ENCODE measurements at regions not wholly inside any gene's neighbourhood (a gene's known extent, or its start where the extent isn't known, plus 50 kb on each side); places are given as distances from the start of the nearest gene placed in this dataset.

- DNase-seq (no peak), ATAC-seq (ENCODE audit: low read depth) (no peak)
- POLR2A ChIA-PET = no interaction called here
- Mint-ChIP-seq H3K4me1 (peaks cover 3% of the 10 kb centered on the region), H3K27me3 (peaks cover 6% of the 10 kb centered on the region), H3K27ac (no peak overlapping the region), H3K9me3 (no peaks in the 10 kb centered on the region), H3K4me3 (no peak overlapping the region), H3K36me3 (no peaks in the 10 kb centered on the region)
Observed at GRCh38 chr10:78395162-78395561, 361.5 kb downstream of the RPS24 start.

- Mint-ChIP-seq H3K9me3 (no peaks in the 10 kb centered on the region), H3K27me3 (peaks cover 6% of the 10 kb centered on the region), H3K4me3 (no peak overlapping the region), H3K4me1 (peaks cover 3% of the 10 kb centered on the region), H3K36me3 (no peaks in the 10 kb centered on the region), H3K27ac (no peak overlapping the region)
- ATAC-seq (ENCODE audit: low read depth) (no peak), DNase-seq (no peak)
- POLR2A ChIA-PET = no interaction called here
Observed at GRCh38 chr10:78396754-78397153, 363.1 kb downstream of the RPS24 start.

GRCh38 chr10:78397786-78398185, 364.1 kb downstream of the RPS24 start:
- no peaks in the 10 kb centered on the region for H3K9me3 Mint-ChIP-seq
- ATAC-seq (ENCODE audit: low read depth) (no peak), DNase-seq (no peak)
- peaks cover 6% of the 10 kb centered on the region for H3K27me3 Mint-ChIP-seq
- no peaks in the 10 kb centered on the region for H3K36me3 Mint-ChIP-seq
- no peak overlapping the region for H3K4me3 Mint-ChIP-seq
- no peak overlapping the region for H3K27ac Mint-ChIP-seq
- peaks cover 3% of the 10 kb centered on the region for H3K4me1 Mint-ChIP-seq
- POLR2A ChIA-PET = no interaction called here

- Mint-ChIP-seq H3K4me1 (peaks cover 3% of the 10 kb centered on the region), H3K4me3 (no peak overlapping the region), H3K9me3 (no peaks in the 10 kb centered on the region), H3K36me3 (no peaks in the 10 kb centered on the region), H3K27me3 (peaks cover 7% of the 10 kb centered on the region), H3K27ac (no peak overlapping the region)
- DNase-seq = no peak
- POLR2A ChIA-PET = no interaction called here
- no peak for ATAC-seq (ENCODE audit: low read depth)
Observed at GRCh38 chr10:78398382-78398781, 364.7 kb downstream of the RPS24 start.

- H3K4me3 Mint-ChIP-seq = no peak overlapping the region
- ATAC-seq (ENCODE audit: low read depth) = no peak
- H3K27me3 Mint-ChIP-seq = peaks cover 19% of the 10 kb centered on the region
- no peaks in the 10 kb centered on the region for H3K9me3 Mint-ChIP-seq
- peaks cover 5% of the 10 kb centered on the region for H3K4me1 Mint-ChIP-seq
- POLR2A ChIA-PET = no interaction called here
- H3K27ac Mint-ChIP-seq = no peak overlapping the region
- H3K36me3 Mint-ChIP-seq = no peaks in the 10 kb centered on the region
- DNase-seq = no peak
Observed at GRCh38 chr10:78401624-78402367, 368.1 kb downstream of the RPS24 start.

GRCh38 chr10:78402591-78402990, 368.9 kb downstream of the RPS24 start:
- Mint-ChIP-seq H3K27me3 (peaks cover 19% of the 10 kb centered on the region), H3K27ac (no peak overlapping the region), H3K4me3 (no peak overlapping the region), H3K9me3 (no peaks in the 10 kb centered on the region), H3K36me3 (no peaks in the 10 kb centered on the region), H3K4me1 (peaks cover 7% of the 10 kb centered on the region)
- POLR2A ChIA-PET = no interaction called here
- no peak for DNase-seq
- ATAC-seq (ENCODE audit: low read depth) = no peak

- ATAC-seq (ENCODE audit: low read depth) (no peak), DNase-seq (no peak)
- no peak overlapping the region for H3K4me3 Mint-ChIP-seq
Observed at GRCh38 chr10:78403781-78404180, 370.1 kb downstream of the RPS24 start.

GRCh38 chr10:78404296-78404695, 370.6 kb downstream of the RPS24 start:
- H3K27me3 Mint-ChIP-seq = peaks cover 19% of the 10 kb centered on the region
- H3K4me1 Mint-ChIP-seq = peaks cover 7% of the 10 kb centered on the region
- H3K36me3 Mint-ChIP-seq = no peaks in the 10 kb centered on the region
- H3K4me3 Mint-ChIP-seq = no peak overlapping the region
- POLR2A ChIA-PET = no interaction called here
- H3K9me3 Mint-ChIP-seq = no peaks in the 10 kb centered on the region
- H3K27ac Mint-ChIP-seq = no peak overlapping the region
- DNase-seq = no peak
- no peak for ATAC-seq (ENCODE audit: low read depth)

More at GRCh38 chr10:78403781-78404180, 370.1 kb downstream of the RPS24 start:
- no peaks in the 10 kb centered on the region for H3K9me3 Mint-ChIP-seq
- no peak overlapping the region for H3K27ac Mint-ChIP-seq
- no peaks in the 10 kb centered on the region for H3K36me3 Mint-ChIP-seq
- POLR2A ChIA-PET = no interaction called here
- H3K4me1 Mint-ChIP-seq = peaks cover 7% of the 10 kb centered on the region
- peaks cover 19% of the 10 kb centered on the region for H3K27me3 Mint-ChIP-seq

- Mint-ChIP-seq H3K9me3 (no peaks in the 10 kb centered on the region), H3K4me1 (peaks cover 7% of the 10 kb centered on the region), H3K4me3 (no peak overlapping the region), H3K27me3 (peaks cover 19% of the 10 kb centered on the region), H3K36me3 (no peaks in the 10 kb centered on the region), H3K27ac (no peak overlapping the region)
- DNase-seq (no peak), ATAC-seq (ENCODE audit: low read depth) (no peak)
- POLR2A ChIA-PET = no interaction called here
Observed at GRCh38 chr10:78405231-78405630, 371.6 kb downstream of the RPS24 start.

GRCh38 chr10:78405736-78406135, 372.1 kb downstream of the RPS24 start:
- DNase-seq = no peak
- no peak overlapping the region for H3K4me3 Mint-ChIP-seq

GRCh38 chr10:78406648-78407008, 373.0 kb downstream of the RPS24 start:
- Mint-ChIP-seq H3K27ac (no peak overlapping the region), H3K36me3 (no peaks in the 10 kb centered on the region), H3K4me3 (peak overlapping the region; percentile 74), H3K4me1 (peaks cover 7% of the 10 kb centered on the region), H3K9me3 (no peaks in the 10 kb centered on the region), H3K27me3 (peaks cover 19% of the 10 kb centered on the region)
- POLR2A ChIA-PET = interaction anchor here (1.3 kb wide), 1 partner anchor 103 kb away, joined by 3 read pairs; no protein-coding TSS in a partner anchor
- DNase-seq = no peak
- peak; percentile 24 for ATAC-seq (ENCODE audit: low read depth)

More at GRCh38 chr10:78405736-78406135, 372.1 kb downstream of the RPS24 start:
- no peaks in the 10 kb centered on the region for H3K9me3 Mint-ChIP-seq
- H3K4me1 Mint-ChIP-seq = peaks cover 7% of the 10 kb centered on the region
- H3K27me3 Mint-ChIP-seq = peaks cover 19% of the 10 kb centered on the region
- H3K36me3 Mint-ChIP-seq = no peaks in the 10 kb centered on the region
- no peak overlapping the region for H3K27ac Mint-ChIP-seq
- ATAC-seq (ENCODE audit: low read depth) = no peak
- POLR2A ChIA-PET = no interaction called here

GRCh38 chr10:78407009-78407711, 373.5 kb downstream of the RPS24 start:
- no peaks in the 10 kb centered on the region for H3K9me3 Mint-ChIP-seq
- POLR2A ChIA-PET = interaction anchor here (1.3 kb wide), 1 partner anchor 103 kb away, joined by 3 read pairs; no protein-coding TSS in a partner anchor
- H3K4me1 Mint-ChIP-seq = peaks cover 7% of the 10 kb centered on the region
- no peaks in the 10 kb centered on the region for H3K36me3 Mint-ChIP-seq
- ATAC-seq (ENCODE audit: low read depth) (peak; percentile 85), DNase-seq (peak; percentile 65)
- H3K27me3 Mint-ChIP-seq = peaks cover 19% of the 10 kb centered on the region
- peak overlapping the region; percentile 74 for H3K4me3 Mint-ChIP-seq
- no peak overlapping the region for H3K27ac Mint-ChIP-seq

GRCh38 chr10:78407966-78408365, 374.3 kb downstream of the RPS24 start:
- no peak for DNase-seq
- Mint-ChIP-seq H3K4me3 (no peak overlapping the region), H3K36me3 (no peaks in the 10 kb centered on the region), H3K4me1 (peaks cover 7% of the 10 kb centered on the region), H3K27me3 (peaks cover 19% of the 10 kb centered on the region), H3K27ac (peak overlapping the region; percentile 40), H3K9me3 (no peaks in the 10 kb centered on the region)
- peak; percentile 38 for ATAC-seq (ENCODE audit: low read depth)
- POLR2A ChIA-PET = no interaction called here
